BE2C (cell line): ENCODE measurements at regions not wholly inside any gene's neighbourhood (a gene's known extent, or its start where the extent isn't known, plus 50 kb on each side); places are given as distances from the start of the nearest gene placed in this dataset.

ENCODE experiments used
- DNase-seq: peaks from one replicate; pipeline ENCODE4 v3.0.0-alpha.2; 2020
- H3K27me3 ChIP-seq: fragments of 250-450 bp; sonication (Bioruptor Pico); 2 replicates; pipeline ENCODE4 v1.5.1; 2020; ENCODE audit warnings: mild to moderate bottlenecking
- H3K36me3 ChIP-seq: fragments of 250-450 bp; sonication (Bioruptor Pico); 2 replicates; pipeline ENCODE4 v1.5.1; 2020; ENCODE audit warnings: mild to moderate bottlenecking
- H3K4me1 ChIP-seq: fragments of 250-450 bp; sonication (Bioruptor Pico); 2 replicates; pipeline ENCODE4 v1.5.1; 2020
- H3K4me3 ChIP-seq: 2 replicates; pipeline ENCODE4 v1.5.1; 2011; ENCODE audit warnings: low read depth, low read length
- H3K9me3 ChIP-seq: fragments of 250-450 bp; sonication (Bioruptor Pico); 2 replicates; pipeline ENCODE4 v1.5.1; 2020
- TF ChIP-seq, protein P1 (sequence below): IDR thresholded peaks from 2 replicates; pipeline ENCODE4 v1.5.1; 2012; ENCODE audit warnings: mild to moderate bottlenecking, low read depth, low read length

DNA sequence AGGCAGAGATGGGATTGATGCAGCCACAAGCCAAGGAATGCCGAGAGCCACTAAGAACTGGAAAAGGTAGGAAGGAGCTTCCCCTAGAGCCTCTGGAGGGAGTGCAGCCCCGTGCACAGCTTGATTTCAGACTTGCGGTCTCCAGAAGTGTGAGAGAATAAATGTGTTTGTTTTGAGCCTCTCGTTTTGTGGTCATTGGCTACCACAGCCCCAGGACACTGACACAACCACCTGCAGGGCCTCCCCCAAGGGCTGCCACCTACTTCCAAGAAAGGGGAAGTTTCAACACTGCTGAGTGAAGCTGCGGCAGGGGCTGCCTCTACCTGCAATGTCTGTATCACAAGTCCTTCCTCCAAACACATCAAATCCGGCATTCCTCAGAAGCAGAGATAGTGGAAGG is 346.9 kb downstream of the C16orf95 start:
- H3K27me3 ChIP-seq, result peaks cover 9% of the 10 kb centered on the region; the same call in 1 of the 2 replicates
- no peaks in the 10 kb centered on the region for H3K36me3 ChIP-seq
- no peaks in the 10 kb centered on the region for H3K9me3 ChIP-seq
- TF ChIP-seq, protein P1, sequence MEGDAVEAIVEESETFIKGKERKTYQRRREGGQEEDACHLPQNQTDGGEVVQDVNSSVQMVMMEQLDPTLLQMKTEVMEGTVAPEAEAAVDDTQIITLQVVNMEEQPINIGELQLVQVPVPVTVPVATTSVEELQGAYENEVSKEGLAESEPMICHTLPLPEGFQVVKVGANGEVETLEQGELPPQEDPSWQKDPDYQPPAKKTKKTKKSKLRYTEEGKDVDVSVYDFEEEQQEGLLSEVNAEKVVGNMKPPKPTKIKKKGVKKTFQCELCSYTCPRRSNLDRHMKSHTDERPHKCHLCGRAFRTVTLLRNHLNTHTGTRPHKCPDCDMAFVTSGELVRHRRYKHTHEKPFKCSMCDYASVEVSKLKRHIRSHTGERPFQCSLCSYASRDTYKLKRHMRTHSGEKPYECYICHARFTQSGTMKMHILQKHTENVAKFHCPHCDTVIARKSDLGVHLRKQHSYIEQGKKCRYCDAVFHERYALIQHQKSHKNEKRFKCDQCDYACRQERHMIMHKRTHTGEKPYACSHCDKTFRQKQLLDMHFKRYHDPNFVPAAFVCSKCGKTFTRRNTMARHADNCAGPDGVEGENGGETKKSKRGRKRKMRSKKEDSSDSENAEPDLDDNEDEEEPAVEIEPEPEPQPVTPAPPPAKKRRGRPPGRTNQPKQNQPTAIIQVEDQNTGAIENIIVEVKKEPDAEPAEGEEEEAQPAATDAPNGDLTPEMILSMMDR, result no peak
- no peaks in the 10 kb centered on the region for H3K4me1 ChIP-seq
- no peak overlapping the region for H3K4me3 ChIP-seq
- DNase-seq, result no peak

DNA sequence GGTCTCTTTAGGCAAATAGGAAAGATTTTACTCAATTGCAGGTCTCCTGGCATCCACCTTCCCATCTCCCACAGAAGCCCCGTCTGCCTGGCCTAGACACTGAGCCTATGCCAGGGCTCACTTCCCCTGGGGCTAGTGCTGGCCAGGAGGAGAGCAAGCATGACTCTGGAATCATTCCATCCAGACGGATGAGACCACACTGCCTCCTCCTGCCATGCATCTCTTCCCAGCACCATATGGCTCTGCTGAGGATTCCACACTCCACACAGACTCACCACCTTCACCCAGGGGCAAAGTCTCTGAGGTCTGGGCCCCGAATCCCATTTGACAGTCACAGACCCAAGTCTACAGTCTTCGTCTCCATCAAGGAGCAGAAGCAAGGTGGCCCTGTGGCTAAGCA is 346.5 kb downstream of the C16orf95 start:
- TF ChIP-seq, protein P1, result no peak
- no peaks in the 10 kb centered on the region for H3K9me3 ChIP-seq
- H3K27me3 ChIP-seq, result peaks cover 6% of the 10 kb centered on the region; the same call in 1 of the 2 replicates
- DNase-seq, result no peak
- no peaks in the 10 kb centered on the region for H3K36me3 ChIP-seq
- H3K4me3 ChIP-seq, result no peak overlapping the region
- no peaks in the 10 kb centered on the region for H3K4me1 ChIP-seq

DNA sequence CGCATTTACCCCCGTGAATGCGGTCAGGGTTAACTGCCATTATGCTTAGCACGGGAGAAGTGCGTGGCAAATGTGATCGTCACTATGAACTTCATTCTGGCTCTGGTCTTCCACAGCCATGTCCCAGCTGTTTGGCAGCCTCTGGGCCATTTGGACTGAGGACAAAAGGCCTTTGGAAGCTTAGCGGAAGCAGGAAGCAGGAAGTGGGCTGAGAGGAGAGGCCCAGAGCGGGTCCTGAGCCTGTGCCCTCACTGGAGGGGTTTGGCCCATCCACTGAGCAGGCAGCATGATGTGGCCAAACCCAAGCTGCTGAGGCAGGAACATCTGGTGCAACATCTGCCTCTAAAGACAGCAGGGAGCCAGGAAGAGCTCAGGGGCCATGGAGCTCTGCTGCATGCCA is 345.9 kb downstream of the C16orf95 start:
- H3K4me3 ChIP-seq, result no peak overlapping the region
- H3K9me3 ChIP-seq, result no peaks in the 10 kb centered on the region
- no peak for DNase-seq
- TF ChIP-seq, protein P1, result no peak
- no peaks in the 10 kb centered on the region for H3K36me3 ChIP-seq
- H3K27me3 ChIP-seq, result peaks cover 4% of the 10 kb centered on the region; the same call in 1 of the 2 replicates
- H3K4me1 ChIP-seq, result no peaks in the 10 kb centered on the region

DNA sequence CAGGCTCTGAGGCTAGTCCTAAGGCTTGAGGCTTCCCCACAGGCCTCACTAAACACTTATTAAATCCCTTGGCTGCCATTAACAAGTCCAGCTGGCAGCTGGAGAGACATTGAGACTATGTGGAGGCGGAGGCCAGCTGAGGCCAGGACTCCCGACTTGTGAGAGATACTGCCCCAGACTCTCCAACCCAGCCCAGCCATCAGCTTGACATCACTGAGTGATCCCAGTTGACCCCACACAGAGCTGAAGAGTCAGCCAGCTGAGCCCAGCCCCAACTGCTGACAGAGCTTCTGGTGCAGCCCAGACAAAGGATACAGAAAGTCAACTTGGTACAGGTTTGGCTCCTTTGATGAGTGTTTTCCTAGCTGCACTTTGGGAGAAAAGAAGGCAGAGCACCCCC is 343.1 kb downstream of the C16orf95 start:
- Histone ChIP-seq H3K27me3 (no peaks in the 10 kb centered on the region), H3K36me3 (no peaks in the 10 kb centered on the region), H3K4me1 (no peaks in the 10 kb centered on the region), H3K4me3 (no peak overlapping the region), H3K9me3 (no peaks in the 10 kb centered on the region)
- TF ChIP-seq, protein P1, result no peak
- DNase-seq, result no peak

DNA sequence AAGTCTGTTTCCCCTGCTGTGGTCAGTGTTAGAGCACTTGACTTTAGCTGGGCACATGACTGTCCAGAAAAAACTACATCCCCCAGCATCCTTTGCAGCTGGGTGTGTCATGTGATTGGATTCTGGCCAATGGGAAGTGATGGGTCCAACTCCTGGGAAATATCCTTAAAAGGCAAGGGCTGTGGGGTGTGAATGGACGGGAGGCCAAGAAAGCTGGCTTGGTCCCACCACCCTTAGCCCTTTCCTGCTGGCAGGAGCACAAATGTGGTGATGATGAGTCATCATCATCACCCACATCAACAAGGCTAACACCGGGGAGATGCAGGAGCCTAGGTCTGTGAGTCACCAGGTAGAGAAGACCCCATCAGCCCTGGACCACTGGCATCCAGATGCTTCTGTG is 341.7 kb downstream of the C16orf95 start:
- Histone ChIP-seq H3K36me3 (no peaks in the 10 kb centered on the region), H3K4me1 (no peaks in the 10 kb centered on the region), H3K4me3 (no peak overlapping the region), H3K9me3 (no peaks in the 10 kb centered on the region), H3K27me3 (no peaks in the 10 kb centered on the region)
- TF ChIP-seq, protein P1, result no peak
- DNase-seq, result peak; percentile 32

DNA sequence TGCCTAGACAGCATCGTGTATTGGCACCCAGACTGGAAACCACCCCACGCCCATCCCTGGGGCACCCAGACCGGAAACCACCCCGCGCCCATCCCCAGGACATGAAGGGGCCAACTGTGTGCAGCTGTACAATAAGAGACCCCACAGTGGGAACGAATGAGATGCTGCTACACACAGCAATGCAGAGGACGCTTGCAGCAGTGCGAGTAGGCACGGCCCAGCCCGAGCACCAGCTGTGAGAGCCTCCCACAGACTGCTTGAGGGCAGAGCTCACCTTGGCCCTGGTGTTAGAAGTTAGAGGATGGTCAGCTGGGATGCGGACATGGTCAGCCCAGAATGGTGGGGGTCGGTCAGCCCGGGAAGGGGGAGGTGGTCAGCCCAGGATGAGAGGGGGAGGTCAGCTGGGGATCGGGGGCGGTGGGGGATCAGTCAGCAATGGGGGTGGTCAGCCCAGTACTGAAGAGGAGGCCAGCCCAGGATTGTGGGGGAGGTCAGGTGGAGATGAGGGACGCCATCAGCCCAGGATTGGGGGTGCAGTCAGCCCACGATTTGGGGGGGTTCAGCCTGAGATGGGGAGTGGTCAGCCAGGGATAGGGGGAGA is 340.0 kb downstream of the C16orf95 start:
- DNase-seq, result no peak
- H3K4me3 ChIP-seq, result no peak overlapping the region
- H3K36me3 ChIP-seq, result no peaks in the 10 kb centered on the region
- no peaks in the 10 kb centered on the region for H3K9me3 ChIP-seq
- TF ChIP-seq, protein P1, result no peak
- no peaks in the 10 kb centered on the region for H3K27me3 ChIP-seq
- H3K4me1 ChIP-seq, result no peaks in the 10 kb centered on the region
